ENCODE measurements at regions not wholly inside any gene's neighbourhood (a gene's known extent, or its start where the extent isn't known, plus 50 kb on each side); places are given as distances from the start of the nearest gene placed in this dataset.

DNA sequence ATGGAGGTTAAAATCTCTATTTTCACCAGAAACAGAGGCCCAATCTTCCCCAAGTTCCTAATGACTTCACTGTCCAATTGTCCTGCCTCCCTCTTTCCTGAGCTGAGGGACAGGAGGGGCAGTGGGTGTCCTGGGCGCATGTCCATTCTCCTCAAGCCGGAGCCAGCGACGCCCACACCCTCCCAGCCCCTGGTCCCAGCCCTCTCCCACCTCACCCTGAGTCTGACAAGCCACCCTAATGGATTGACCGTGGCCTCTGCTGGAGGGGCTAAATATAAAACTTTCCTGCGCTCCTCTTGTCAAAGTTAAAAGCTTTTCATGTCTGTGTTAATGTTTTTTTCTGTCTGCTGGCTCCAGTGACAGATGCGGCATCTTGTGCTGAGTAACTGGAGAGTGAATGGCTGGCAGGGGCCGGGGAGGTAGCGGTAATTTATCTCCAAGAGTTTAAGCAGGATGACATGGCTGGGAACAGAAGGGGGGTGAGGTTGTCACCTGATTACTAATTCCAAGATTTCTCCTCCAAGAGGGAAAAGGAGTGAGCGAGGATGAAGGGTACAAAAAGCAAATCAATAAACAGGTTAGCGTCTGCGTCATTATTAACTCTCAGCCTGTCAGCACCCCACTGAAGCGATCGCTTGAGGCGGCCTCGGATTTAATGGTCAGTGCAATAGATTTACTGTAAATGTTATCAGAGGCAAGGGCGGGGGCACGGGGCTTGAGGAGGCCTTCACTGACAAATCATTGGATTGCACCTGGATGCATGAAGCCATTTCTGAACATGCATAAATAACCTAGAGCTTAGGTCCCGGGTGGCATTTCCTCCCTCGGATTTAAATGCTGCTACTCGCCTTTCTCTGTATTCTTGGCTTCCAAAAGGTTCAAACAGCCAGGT, 118.1 kb upstream of the MAFB start:
- Histone ChIP-seq H3K27me3 (replicated peaks in 1 of 7) (peaks cover 0 to 38% (median 0%) of the 10 kb centered on the region in 7 donors), H3K36me3 (no peaks in the 10 kb centered on the region), H3K9me3 (no peaks in the 10 kb centered on the region), H3K4me3 (no peak overlapping the region), H3K27ac (no peak overlapping the region), H3K4me1 (no peaks in the 10 kb centered on the region)
- no peak for TF ChIP-seq POLR2AphosphoS5 (IDR thresholded peaks at IDR 0.05)
- TF ChIP-seq, protein P1, sequence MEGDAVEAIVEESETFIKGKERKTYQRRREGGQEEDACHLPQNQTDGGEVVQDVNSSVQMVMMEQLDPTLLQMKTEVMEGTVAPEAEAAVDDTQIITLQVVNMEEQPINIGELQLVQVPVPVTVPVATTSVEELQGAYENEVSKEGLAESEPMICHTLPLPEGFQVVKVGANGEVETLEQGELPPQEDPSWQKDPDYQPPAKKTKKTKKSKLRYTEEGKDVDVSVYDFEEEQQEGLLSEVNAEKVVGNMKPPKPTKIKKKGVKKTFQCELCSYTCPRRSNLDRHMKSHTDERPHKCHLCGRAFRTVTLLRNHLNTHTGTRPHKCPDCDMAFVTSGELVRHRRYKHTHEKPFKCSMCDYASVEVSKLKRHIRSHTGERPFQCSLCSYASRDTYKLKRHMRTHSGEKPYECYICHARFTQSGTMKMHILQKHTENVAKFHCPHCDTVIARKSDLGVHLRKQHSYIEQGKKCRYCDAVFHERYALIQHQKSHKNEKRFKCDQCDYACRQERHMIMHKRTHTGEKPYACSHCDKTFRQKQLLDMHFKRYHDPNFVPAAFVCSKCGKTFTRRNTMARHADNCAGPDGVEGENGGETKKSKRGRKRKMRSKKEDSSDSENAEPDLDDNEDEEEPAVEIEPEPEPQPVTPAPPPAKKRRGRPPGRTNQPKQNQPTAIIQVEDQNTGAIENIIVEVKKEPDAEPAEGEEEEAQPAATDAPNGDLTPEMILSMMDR (IDR thresholded peaks at IDR 0.05 in 8 of 11, conservative IDR thresholded peaks at IDR 0.05 in 3 of 11), result no peak
- TF ChIP-seq POLR2A (IDR thresholded peaks at IDR 0.05), result no peak
- 66 to 81% (median 77%) methylated on average over 21 of the region's 21 CpGs for WGBS, 5 donors
- intact Hi-C loops (cut with DNase I; ENCODE audit: low total_unique reads), result no loop called here
- DNase-seq, result no peak

DNA sequence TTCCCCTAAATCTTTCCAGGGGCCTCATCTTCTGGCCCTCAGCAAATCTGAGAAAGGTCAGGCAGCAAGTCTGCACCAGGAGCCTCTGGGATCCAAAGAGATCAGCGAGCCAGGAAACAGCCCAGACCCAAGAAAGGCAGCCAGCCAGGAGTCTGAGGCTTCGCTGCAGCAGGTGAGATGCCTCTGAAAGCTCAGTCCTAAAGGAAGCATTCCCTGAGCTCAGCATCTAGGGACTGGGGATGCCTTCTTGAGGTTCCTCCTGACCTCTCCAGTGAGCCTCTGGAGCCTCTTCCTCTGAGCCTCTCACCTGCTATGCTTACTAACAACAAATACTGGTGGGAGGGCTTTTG, 118.8 kb upstream of the MAFB start:
- no peak for TF ChIP-seq POLR2AphosphoS5 (IDR thresholded peaks at IDR 0.05)
- TF ChIP-seq POLR2A (IDR thresholded peaks at IDR 0.05), result no peak
- Histone ChIP-seq H3K9me3 (no peaks in the 10 kb centered on the region), H3K4me1 (no peaks in the 10 kb centered on the region), H3K27me3 (replicated peaks in 1 of 7) (peaks cover 0 to 38% (median 0%) of the 10 kb centered on the region in 7 donors), H3K4me3 (no peak overlapping the region), H3K27ac (no peak overlapping the region), H3K36me3 (no peaks in the 10 kb centered on the region)
- 78 to 85% (median 83%) methylated on average over 1 to 2 of the region's 2 CpGs for WGBS, 5 donors
- intact Hi-C loops (cut with DNase I; ENCODE audit: low total_unique reads), result no loop called here
- no peak for DNase-seq

DNA sequence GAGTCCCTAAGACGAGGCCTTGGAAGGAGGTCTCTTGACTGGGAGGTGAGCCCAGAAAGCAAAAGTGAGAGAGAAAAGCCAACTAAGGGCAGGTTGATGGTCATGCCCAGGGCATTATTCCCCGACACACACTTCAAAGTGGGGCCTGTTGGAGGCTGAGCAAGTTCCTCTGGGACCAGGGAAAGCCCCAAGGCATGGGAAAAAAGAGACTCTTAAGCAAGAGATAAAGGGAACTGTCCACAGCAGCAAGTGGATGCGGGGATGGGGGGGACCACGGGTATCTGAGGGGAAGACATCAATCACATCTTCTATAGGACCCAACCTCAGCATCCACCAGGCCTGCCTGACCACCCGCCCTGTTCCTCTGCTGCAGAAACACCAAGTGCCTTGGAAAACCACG, 119.9 kb upstream of the MAFB start:
- no peak overlapping the region for H3K4me3 ChIP-seq
- H3K36me3 ChIP-seq, result no peaks in the 10 kb centered on the region
- WGBS, 5 donors, result 58 to 82% (median 66%) methylated on average over 6 of the region's 6 CpGs
- H3K27me3 ChIP-seq (replicated peaks in 1 of 7), result peaks cover 0 to 35% (median 0%) of the 10 kb centered on the region in 7 donors
- no peak for TF ChIP-seq POLR2AphosphoS5 (IDR thresholded peaks at IDR 0.05)
- TF ChIP-seq, protein P1 (IDR thresholded peaks at IDR 0.05 in 8 of 11, conservative IDR thresholded peaks at IDR 0.05 in 3 of 11), result no peak
- TF ChIP-seq POLR2A (IDR thresholded peaks at IDR 0.05), result no peak
- intact Hi-C loops (cut with DNase I; ENCODE audit: low total_unique reads), result no loop called here
- H3K27ac ChIP-seq, result no peak overlapping the region
- no peaks in the 10 kb centered on the region for H3K4me1 ChIP-seq
- no peak for DNase-seq
- no peaks in the 10 kb centered on the region for H3K9me3 ChIP-seq

DNA sequence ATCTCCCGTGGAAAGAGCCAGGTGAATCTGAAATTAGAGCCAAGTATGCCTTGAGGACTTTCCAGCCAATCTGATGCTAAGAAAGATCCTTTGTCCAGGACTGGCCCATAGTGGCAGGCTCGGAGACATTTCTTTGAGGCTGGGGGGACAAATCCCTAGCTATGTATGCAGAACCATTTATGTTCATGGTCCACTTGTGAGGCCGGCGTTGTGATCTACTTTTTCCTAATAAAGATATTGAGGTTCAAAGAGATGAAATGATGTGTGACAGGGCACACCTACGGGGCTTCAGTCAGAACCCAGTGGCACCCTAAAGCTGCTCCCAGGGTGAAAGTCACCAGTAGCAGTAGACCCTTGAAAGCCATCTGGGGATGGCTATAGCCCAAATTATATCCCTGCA, 120.3 kb upstream of the MAFB start:
- no peak overlapping the region for H3K4me3 ChIP-seq
- H3K36me3 ChIP-seq, result no peaks in the 10 kb centered on the region
- no peaks in the 10 kb centered on the region for H3K9me3 ChIP-seq
- peaks cover 0 to 31% (median 0%) of the 10 kb centered on the region in 7 donors for H3K27me3 ChIP-seq (replicated peaks in 1 of 7)
- DNase-seq, result no peak
- no peaks in the 10 kb centered on the region for H3K4me1 ChIP-seq
- H3K27ac ChIP-seq, result no peak overlapping the region
- 88 to 93% (median 92%) methylated on average over 5 of the region's 5 CpGs for WGBS, 5 donors
- TF ChIP-seq POLR2AphosphoS5 (IDR thresholded peaks at IDR 0.05), result no peak
- intact Hi-C loops (cut with DNase I; ENCODE audit: low total_unique reads), result no loop called here

DNA sequence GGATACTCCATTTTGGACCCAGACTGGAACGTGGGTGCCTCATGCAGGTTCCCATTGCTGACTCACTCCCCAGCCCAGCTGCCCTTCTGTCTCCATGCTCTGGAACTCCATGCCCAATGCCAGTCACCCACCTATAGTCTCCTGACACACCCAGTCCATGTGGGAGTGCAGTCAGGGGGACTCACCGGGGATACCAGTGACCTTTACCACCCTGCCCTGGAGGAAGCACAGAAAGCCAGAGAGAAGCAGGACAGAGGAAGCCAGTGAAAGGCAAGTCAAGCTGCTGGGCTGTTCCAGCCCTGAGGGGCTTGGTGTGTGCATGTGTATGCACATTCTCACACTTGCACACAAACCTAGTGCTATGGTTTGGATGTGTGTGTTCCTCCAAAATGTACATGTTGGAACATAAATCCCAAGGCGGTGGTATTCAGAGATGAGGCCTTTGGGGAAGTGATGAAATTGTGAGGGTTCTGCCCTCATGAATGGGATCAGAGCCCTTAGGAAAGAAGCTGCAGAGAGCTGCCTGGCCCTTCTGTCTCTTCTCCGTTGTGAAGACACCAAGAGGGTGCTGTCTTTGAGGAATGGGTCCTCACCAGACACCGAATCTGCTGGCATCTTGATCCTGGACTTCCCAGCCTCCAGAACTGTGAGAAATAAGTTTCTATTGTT, 121.4 kb upstream of the MAFB start:
- H3K9me3 ChIP-seq, result no peaks in the 10 kb centered on the region
- intact Hi-C loops (cut with DNase I; ENCODE audit: low total_unique reads), result no loop called here
- 51 to 72% (median 68%) methylated on average over 5 of the region's 5 CpGs for WGBS, 5 donors
- H3K4me1 ChIP-seq, result no peaks in the 10 kb centered on the region
- H3K27ac ChIP-seq, result no peak overlapping the region
- TF ChIP-seq POLR2AphosphoS5 (IDR thresholded peaks at IDR 0.05) (no peak), POLR2A (IDR thresholded peaks at IDR 0.05) (no peak)
- TF ChIP-seq, protein P1 (IDR thresholded peaks at IDR 0.05 in 8 of 11, conservative IDR thresholded peaks at IDR 0.05 in 3 of 11), result no peak
- no peaks in the 10 kb centered on the region for H3K36me3 ChIP-seq
- H3K27me3 ChIP-seq (replicated peaks in 1 of 7), result peaks cover 0 to 22% (median 0%) of the 10 kb centered on the region in 7 donors
- DNase-seq, result no peak
- H3K4me3 ChIP-seq, result no peak overlapping the region

All from spleen (tissue), 11 donors.